ENCODE measurements at regions not wholly inside any gene's neighbourhood (a gene's known extent, or its start where the extent isn't known, plus 50 kb on each side); places are given as distances from the start of the nearest gene placed in this dataset.

GRCh38 chr1:239590556-239590955, 204.2 kb downstream of the CHRM3 start:
- Mint-ChIP-seq H3K36me3 (no peaks in the 10 kb centered on the region), H3K9me3 (peaks cover 0 to 3% (median 0%) of the 10 kb centered on the region in 7 donors), H3K27ac (no peak overlapping the region), H3K27me3 (ENCODE audit: low read depth in 3 of 3) (peaks cover 0 to 2% (median 0%) of the 10 kb centered on the region in 3 donors), H3K4me3 (no peak overlapping the region), H3K4me1 (no peaks in the 10 kb centered on the region)
- Histone ChIP-seq H3K9ac (ENCODE audit: insufficient read depth, low read length, poor library complexity, severe bottlenecking) (no peak overlapping the region), H3K4me2 (replicated peaks; ENCODE audit: extremely low read depth, low read length, poor library complexity, severe bottlenecking) (no peak overlapping the region), H3K4me1 (ENCODE audit: control insufficient read depth in 1 of 2, insufficient read depth in 2 of 2, low read length in 2 of 2) (no peaks in the 10 kb centered on the region), H3K36me3 (replicated peaks in 1 of 2; ENCODE audit: control insufficient read depth in 1 of 2, insufficient read depth in 2 of 2, low read length in 2 of 2) (no peaks in the 10 kb centered on the region), H3K27me3 (ENCODE audit: control insufficient read depth in 2 of 2, insufficient read depth in 2 of 2, low read length in 2 of 2) (no peaks in the 10 kb centered on the region), H3K27ac (ENCODE audit: low read depth in 1 of 2, low read length in 2 of 2) (no peak overlapping the region), H3K79me2 (ENCODE audit: insufficient read depth, low read length) (no peaks in the 10 kb centered on the region), H3K4me3 (replicated peaks in 1 of 3; ENCODE audit: low read depth in 2 of 3, low read length in 3 of 3) (no peak overlapping the region), H2AFZ (ENCODE audit: insufficient read depth, low read depth, low read length, poor library complexity, severe bottlenecking) (no peak overlapping the region), H4K20me1 (ENCODE audit: insufficient read depth, low read length) (no peaks in the 10 kb centered on the region), H3K9me3 (replicated peaks in 1 of 2; ENCODE audit: control insufficient read depth in 1 of 2, insufficient read depth in 1 of 2, low read length in 2 of 2) (no peaks in the 10 kb centered on the region)
- intact Hi-C loops (cut with micrococcal nuclease) = no loop called here
- TF ChIP-seq, protein P1, sequence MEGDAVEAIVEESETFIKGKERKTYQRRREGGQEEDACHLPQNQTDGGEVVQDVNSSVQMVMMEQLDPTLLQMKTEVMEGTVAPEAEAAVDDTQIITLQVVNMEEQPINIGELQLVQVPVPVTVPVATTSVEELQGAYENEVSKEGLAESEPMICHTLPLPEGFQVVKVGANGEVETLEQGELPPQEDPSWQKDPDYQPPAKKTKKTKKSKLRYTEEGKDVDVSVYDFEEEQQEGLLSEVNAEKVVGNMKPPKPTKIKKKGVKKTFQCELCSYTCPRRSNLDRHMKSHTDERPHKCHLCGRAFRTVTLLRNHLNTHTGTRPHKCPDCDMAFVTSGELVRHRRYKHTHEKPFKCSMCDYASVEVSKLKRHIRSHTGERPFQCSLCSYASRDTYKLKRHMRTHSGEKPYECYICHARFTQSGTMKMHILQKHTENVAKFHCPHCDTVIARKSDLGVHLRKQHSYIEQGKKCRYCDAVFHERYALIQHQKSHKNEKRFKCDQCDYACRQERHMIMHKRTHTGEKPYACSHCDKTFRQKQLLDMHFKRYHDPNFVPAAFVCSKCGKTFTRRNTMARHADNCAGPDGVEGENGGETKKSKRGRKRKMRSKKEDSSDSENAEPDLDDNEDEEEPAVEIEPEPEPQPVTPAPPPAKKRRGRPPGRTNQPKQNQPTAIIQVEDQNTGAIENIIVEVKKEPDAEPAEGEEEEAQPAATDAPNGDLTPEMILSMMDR (IDR thresholded peaks at IDR 0.05) = no peak
- DNase-seq = no peak

- Histone ChIP-seq H3K9ac (ENCODE audit: insufficient read depth, low read length, poor library complexity, severe bottlenecking) (no peak overlapping the region), H3K9me3 (replicated peaks in 1 of 2; ENCODE audit: control insufficient read depth in 1 of 2, insufficient read depth in 1 of 2, low read length in 2 of 2) (no peaks in the 10 kb centered on the region), H3K4me1 (ENCODE audit: control insufficient read depth in 1 of 2, insufficient read depth in 2 of 2, low read length in 2 of 2) (no peaks in the 10 kb centered on the region), H3K79me2 (ENCODE audit: insufficient read depth, low read length) (no peaks in the 10 kb centered on the region), H3K4me2 (replicated peaks; ENCODE audit: extremely low read depth, low read length, poor library complexity, severe bottlenecking) (no peak overlapping the region), H2AFZ (ENCODE audit: insufficient read depth, low read depth, low read length, poor library complexity, severe bottlenecking) (no peak overlapping the region), H3K36me3 (replicated peaks in 1 of 2; ENCODE audit: control insufficient read depth in 1 of 2, insufficient read depth in 2 of 2, low read length in 2 of 2) (no peaks in the 10 kb centered on the region), H3K27ac (ENCODE audit: low read depth in 1 of 2, low read length in 2 of 2) (no peak overlapping the region), H3K4me3 (replicated peaks in 1 of 3; ENCODE audit: low read depth in 2 of 3, low read length in 3 of 3) (no peak overlapping the region), H3K27me3 (ENCODE audit: control insufficient read depth in 2 of 2, insufficient read depth in 2 of 2, low read length in 2 of 2) (no peaks in the 10 kb centered on the region), H4K20me1 (ENCODE audit: insufficient read depth, low read length) (no peaks in the 10 kb centered on the region)
- 83% methylated on average over 1 of the region's 4 CpGs for WGBS (ENCODE audit: insufficient coverage)
- TF ChIP-seq, protein P1 (IDR thresholded peaks at IDR 0.05) = no peak
- Mint-ChIP-seq H3K9me3 (peaks cover 0 to 3% (median 0%) of the 10 kb centered on the region in 7 donors), H3K4me1 (no peaks in the 10 kb centered on the region), H3K36me3 (no peaks in the 10 kb centered on the region), H3K4me3 (no peak overlapping the region), H3K27ac (no peak overlapping the region), H3K27me3 (ENCODE audit: low read depth in 3 of 3) (peaks cover 0 to 2% (median 0%) of the 10 kb centered on the region in 3 donors)
- intact Hi-C loops (cut with micrococcal nuclease) = no loop called here
- DNase-seq = no peak
Measured at GRCh38 chr1:239593527-239593926, 207.2 kb downstream of the CHRM3 start.

Data from CD14-positive monocyte (primary cell).